Endothelial cell of umbilical vein (primary cell): ENCODE measurements at regions not wholly inside any gene's neighbourhood (a gene's known extent, or its start where the extent isn't known, plus 50 kb on each side); places are given as distances from the start of the nearest gene placed in this dataset.
A peak's percentile ranks its signal among the peaks of the same experiment; 100 is the strongest.

Experiments
- BruUV-seq: library from RNA; stranded (reverse); fragments of 400-500 nt; replicated peaks from 2 replicates; lab custom pipeline; 2021; lab: Mats Ljungman, UMichigan
- CTCF ChIA-PET: fragments of 300-600, 350-600 bp; sonication (Branson Sonifier 250); formaldehyde crosslinking; loops from one replicate; lab custom pipeline; 2021; ENCODE audit warnings: antibody characterized with exemption, inconsistent platforms; lab: Charles Lee
- POLR2A ChIA-PET: fragments of 300-600, 350-600 bp; sonication (Branson Sonifier 250); formaldehyde crosslinking; loops from one replicate; lab custom pipeline; 2021; ENCODE audit warnings: antibody characterized with exemption, inconsistent platforms; lab: Charles Lee
- DNase-seq: peaks from one replicate; pipeline ENCODE4 v3.0.0-alpha.2; 2011; ENCODE audit warnings: low read depth, low spot score
- FAIRE-seq: peaks from 2 replicates; lab custom pipeline; 2011; peaks lifted over from hg19 to GRCh38; lab: Jason Lieb, UNC
- H2AFZ ChIP-seq: 2 replicates; pipeline ENCODE4 v1.6.0; 2012; ENCODE audit warnings: low read depth, low read length, control low read depth, inconsistent platforms
- H3K27ac ChIP-seq: 2 replicates; pipeline ENCODE4 v1.5.1; 2011; ENCODE audit warnings: low read depth, mild to moderate bottlenecking, control low read depth, low read length, moderate library complexity; ENCODE audit not compliant: insufficient read depth
- H3K27me3 ChIP-seq, 2 experiments: 2 replicates each; pipeline versions ENCODE4 v1.6.0 to v1.6.1; 2011; ENCODE audit warnings: low read length in 2 of 2, mixed read lengths in 1 of 2; ENCODE audit not compliant: control insufficient read depth in 2 of 2, insufficient read depth in 2 of 2
- H3K36me3 ChIP-seq, 2 experiments: 2 replicates in 1 of 2; 3 replicates in 1 of 2; pipeline ENCODE4 v1.5.1; 2011; ENCODE audit warnings: low read length in 2 of 2, mild to moderate bottlenecking in 1 of 2, moderate library complexity in 1 of 2; ENCODE audit not compliant: control insufficient read depth in 2 of 2, insufficient read depth in 2 of 2; ENCODE audit errors: extremely low read depth in 1 of 2
- H3K4me1 ChIP-seq: 3 replicates; pipeline ENCODE4 v1.5.1; 2011; ENCODE audit warnings: mild to moderate bottlenecking, low read length; ENCODE audit not compliant: control insufficient read depth, insufficient read depth; ENCODE audit errors: extremely low read depth
- H3K4me2 ChIP-seq: 2 replicates; pipeline ENCODE4 v1.6.1; 2011; ENCODE audit warnings: low read length, control low read depth, mixed read lengths; ENCODE audit not compliant: insufficient read depth
- H3K4me3 ChIP-seq, 3 experiments: fragments of 200-600 bp in 1 of 3; sonication (generic), shearing (Covaris generic) in 1 of 3; replicated peaks in 1 of 3; 2 replicates each; pipeline ENCODE4 v1.5.1; 2011 to 2016; ENCODE audit warnings: control low read depth in 3 of 3, low read length in 3 of 3, mild to moderate bottlenecking in 2 of 3, inconsistent platforms in 1 of 3, low read depth in 1 of 3, moderate library complexity in 1 of 3; ENCODE audit not compliant: insufficient read depth in 1 of 3
- H3K79me2 ChIP-seq: 2 replicates; pipeline ENCODE4 v1.6.0; 2012; ENCODE audit warnings: low read length, inconsistent platforms; ENCODE audit not compliant: control insufficient read depth, insufficient read depth
- H3K9ac ChIP-seq: replicated peaks from 2 replicates; pipeline ENCODE3; 2011; ENCODE audit warnings: low read length, control low read depth; ENCODE audit not compliant: insufficient read depth; ENCODE audit errors: extremely low read depth
- H3K9me1 ChIP-seq: replicated peaks from 3 replicates; pipeline ENCODE4 v1.6.0; 2011; ENCODE audit warnings: mild to moderate bottlenecking, low read length; ENCODE audit not compliant: control insufficient read depth, insufficient read depth; ENCODE audit errors: extremely low read depth
- H3K9me3 ChIP-seq: replicated peaks from 2 replicates; pipeline ENCODE4 v1.5.1; 2012; ENCODE audit warnings: low read length, inconsistent platforms; ENCODE audit not compliant: control insufficient read depth, insufficient read depth
- H4K20me1 ChIP-seq: replicated peaks from 2 replicates; pipeline ENCODE3; 2011; ENCODE audit warnings: mild to moderate bottlenecking, low read length; ENCODE audit not compliant: control insufficient read depth, insufficient read depth; ENCODE audit errors: extremely low read depth
- EZH2 ChIP-seq: IDR thresholded peaks from 2 replicates; pipeline ENCODE4 v1.6.1; 2012; ENCODE audit warnings: borderline replicate concordance, low read depth, mild to moderate bottlenecking, moderate library complexity, low read length, inconsistent platforms; ENCODE audit not compliant: severe bottlenecking
- FOS ChIP-seq: IDR thresholded peaks from 2 replicates; pipeline ENCODE4 v1.6.1; 2011; ENCODE audit warnings: mild to moderate bottlenecking, low read length, moderate library complexity, borderline replicate concordance; ENCODE audit not compliant: insufficient read depth
- GATA2 ChIP-seq: IDR thresholded peaks from 2 replicates; pipeline ENCODE4 v1.7.0; 2011; ENCODE audit warnings: low read depth, mild to moderate bottlenecking, moderate library complexity, mixed read lengths, low read length; ENCODE audit not compliant: insufficient read length, insufficient read depth
- JUN ChIP-seq: IDR thresholded peaks from 2 replicates; pipeline ENCODE4 v1.6.1; 2011; ENCODE audit warnings: borderline replicate concordance, low read depth; ENCODE audit not compliant: insufficient read length, insufficient read depth
- MYC ChIP-seq: IDR thresholded peaks from one replicate; pipeline ENCODE4 v1.6.1; 2011; ENCODE audit warnings: mild to moderate bottlenecking, low read depth, low read length
- POLR2A ChIP-seq: IDR thresholded peaks from 2 replicates; pipeline ENCODE4 v1.6.1; 2012; ENCODE audit warnings: low read depth, mild to moderate bottlenecking, control low read depth, low read length
- POLR2AphosphoS5 ChIP-seq: IDR thresholded peaks from 2 replicates; pipeline ENCODE4 v1.6.1; 2012; ENCODE audit warnings: low read depth, mild to moderate bottlenecking, control low read depth, low read length, moderate library complexity; ENCODE audit not compliant: insufficient read depth
- dilution Hi-C: fragments of 300-500 bp; cut with MboI; formaldehyde crosslinking; loops from one replicate; pipeline ENCODE4 v1.15.0; 2019; ENCODE audit warnings: low sequenced_read_pairs; ENCODE audit not compliant: extremely low pct_ligation_motif_present
- intact Hi-C: fragments of 100-400 bp; cut with micrococcal nuclease; formaldehyde crosslinking; loops from one replicate; pipeline ENCODE4 v1.10.0; 2022
- TF ChIP-seq, protein P1 (sequence below): IDR thresholded peaks from 2 replicates; pipeline ENCODE4 v1.6.1; 2011; ENCODE audit not compliant: insufficient read depth, insufficient read length
- TF ChIP-seq, protein P2 (sequence below), 2 donors: IDR thresholded peaks; 1 replicate in 1 of 2; 2 replicates in 1 of 2; pipeline ENCODE4 v1.5.1; 2011; ENCODE audit warnings: low read length in 2 of 2, mild to moderate bottlenecking in 2 of 2, moderate library complexity in 2 of 2, control low read depth in 1 of 2, inconsistent platforms in 1 of 2, low read depth in 1 of 2; ENCODE audit not compliant: insufficient read depth in 1 of 2; ENCODE audit errors: extremely low read depth in 1 of 2

DNA sequence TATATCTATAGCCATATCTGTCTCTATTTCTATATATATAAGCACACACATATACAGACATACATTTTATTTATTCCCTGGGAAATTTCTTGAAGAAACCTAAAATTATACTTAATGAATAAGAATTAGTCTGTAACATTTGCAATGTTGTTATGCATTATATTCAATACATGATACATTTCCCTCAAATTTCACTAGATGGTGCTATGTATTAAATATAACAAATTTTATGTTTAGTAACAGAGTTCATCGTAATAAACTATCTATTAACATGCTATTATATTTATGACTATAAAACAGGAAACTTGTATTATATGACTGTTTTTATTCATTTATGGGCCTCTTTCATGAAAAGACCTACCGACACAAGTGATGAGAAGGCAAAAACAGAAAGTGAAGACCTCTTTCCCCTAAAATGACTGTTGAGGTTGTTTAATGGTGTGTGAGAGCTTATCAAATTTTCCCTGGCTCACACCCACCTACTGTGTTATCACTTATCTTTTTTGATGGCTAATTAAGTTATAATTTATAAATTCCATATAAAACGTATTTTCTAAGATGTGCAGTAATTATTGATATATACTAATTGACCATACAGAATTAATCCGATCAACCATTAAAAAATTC, 881.9 kb downstream of the SLITRK6 start:
- H3K4me3 ChIP-seq = no peak overlapping the region
- CTCF ChIA-PET = no interaction called here
- dilution Hi-C loops = no loop called here

More for the DNA sequence above, 881.9 kb downstream of the SLITRK6 start:
- Histone ChIP-seq H3K9ac (no peak overlapping the region), H3K4me2 (no peak overlapping the region), H3K9me3 (no peaks in the 10 kb centered on the region), H3K27me3 (no peaks in the 10 kb centered on the region), H3K36me3 (no peaks in the 10 kb centered on the region), H2AFZ (no peak overlapping the region), H3K4me1 (no peaks in the 10 kb centered on the region), H3K27ac (no peak overlapping the region), H3K79me2 (no peaks in the 10 kb centered on the region), H3K9me1 (no peaks in the 10 kb centered on the region), H4K20me1 (no peaks in the 10 kb centered on the region)
- no TSS peak for BruUV-seq
- DNase-seq (peak; percentile 16), FAIRE-seq (no peak)
- TF ChIP-seq POLR2A = no peak
- TF ChIP-seq POLR2AphosphoS5 = no peak
- no peak for TF ChIP-seq GATA2
- TF ChIP-seq FOS = no peak
- no peak for TF ChIP-seq EZH2
- TF ChIP-seq, protein P1, sequence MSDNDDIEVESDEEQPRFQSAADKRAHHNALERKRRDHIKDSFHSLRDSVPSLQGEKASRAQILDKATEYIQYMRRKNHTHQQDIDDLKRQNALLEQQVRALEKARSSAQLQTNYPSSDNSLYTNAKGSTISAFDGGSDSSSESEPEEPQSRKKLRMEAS = no peak
- TF ChIP-seq JUN = no peak
- no peak for TF ChIP-seq MYC
- TF ChIP-seq, protein P2, sequence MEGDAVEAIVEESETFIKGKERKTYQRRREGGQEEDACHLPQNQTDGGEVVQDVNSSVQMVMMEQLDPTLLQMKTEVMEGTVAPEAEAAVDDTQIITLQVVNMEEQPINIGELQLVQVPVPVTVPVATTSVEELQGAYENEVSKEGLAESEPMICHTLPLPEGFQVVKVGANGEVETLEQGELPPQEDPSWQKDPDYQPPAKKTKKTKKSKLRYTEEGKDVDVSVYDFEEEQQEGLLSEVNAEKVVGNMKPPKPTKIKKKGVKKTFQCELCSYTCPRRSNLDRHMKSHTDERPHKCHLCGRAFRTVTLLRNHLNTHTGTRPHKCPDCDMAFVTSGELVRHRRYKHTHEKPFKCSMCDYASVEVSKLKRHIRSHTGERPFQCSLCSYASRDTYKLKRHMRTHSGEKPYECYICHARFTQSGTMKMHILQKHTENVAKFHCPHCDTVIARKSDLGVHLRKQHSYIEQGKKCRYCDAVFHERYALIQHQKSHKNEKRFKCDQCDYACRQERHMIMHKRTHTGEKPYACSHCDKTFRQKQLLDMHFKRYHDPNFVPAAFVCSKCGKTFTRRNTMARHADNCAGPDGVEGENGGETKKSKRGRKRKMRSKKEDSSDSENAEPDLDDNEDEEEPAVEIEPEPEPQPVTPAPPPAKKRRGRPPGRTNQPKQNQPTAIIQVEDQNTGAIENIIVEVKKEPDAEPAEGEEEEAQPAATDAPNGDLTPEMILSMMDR (IDR thresholded peaks at IDR 0.05; ENCODE audit: extremely low read depth in 1 of 2, insufficient read depth in 1 of 2, low read depth in 1 of 2, low read length in 2 of 2) = no peak
- intact Hi-C loops = loop anchor here (1.0 to 5.0 kb wide), 2 partner anchors 889 to 910 kb away; no protein-coding TSS in a partner anchor
- POLR2A ChIA-PET = no interaction called here
